SK-N-SH treated with all-trans-retinoic acid at 6 μM for 48 hours (cell line): ENCODE measurements at regions not wholly inside any gene's neighbourhood (a gene's known extent, or its start where the extent isn't known, plus 50 kb on each side); places are given as distances from the start of the nearest gene placed in this dataset.

Experiments used
- ATAC-seq: fragments of 200-7000 bp; cut with Tn5 transposase; 3 replicates; pipeline ENCODE4 v1.9.1; 2020; ENCODE audit warnings: mild to moderate bottlenecking, moderate library complexity
- ARNTL ChIP-seq: fragments of 450-650 bp; formaldehyde crosslinking; IDR thresholded peaks from 2 replicates; pipeline ENCODE4 v1.5.0; 2020; ENCODE audit warnings: low read depth, mild to moderate bottlenecking, moderate library complexity, borderline replicate concordance
- BACH2 ChIP-seq: fragments of 250-450 bp; sonication (Bioruptor Pico); IDR thresholded peaks from 2 replicates; pipeline ENCODE4 v1.9.0; 2021; ENCODE audit warnings: mild to moderate bottlenecking, borderline replicate concordance
- CREB5 ChIP-seq: fragments of 250-450 bp; sonication (Bioruptor Pico); IDR thresholded peaks from 2 replicates; pipeline ENCODE4 v1.5.1; 2020; ENCODE audit warnings: low read depth, mild to moderate bottlenecking, moderate library complexity
- CSDC2 ChIP-seq: fragments of 250-450 bp; sonication (Bioruptor Pico); IDR thresholded peaks from 2 replicates; pipeline ENCODE4 v1.5.0; 2020; ENCODE audit warnings: mild to moderate bottlenecking, moderate library complexity
- CSRNP3 ChIP-seq: fragments of 250-450 bp; sonication (Bioruptor Pico); IDR thresholded peaks from 2 replicates; pipeline ENCODE4 v1.5.1; 2021; ENCODE audit warnings: mild to moderate bottlenecking, moderate library complexity
- ESRRG ChIP-seq: fragments of 250-450 bp; sonication (Bioruptor Pico); IDR thresholded peaks from 2 replicates; pipeline ENCODE4 v1.6.1; 2021; ENCODE audit warnings: mild to moderate bottlenecking
- GLIS3 ChIP-seq: fragments of 250-450 bp; sonication (Bioruptor Pico); IDR thresholded peaks from 2 replicates; pipeline ENCODE4 v1.5.0; 2020; ENCODE audit warnings: mild to moderate bottlenecking, moderate library complexity
- OSR1 ChIP-seq: fragments of 250-450 bp; sonication (Bioruptor Pico); IDR thresholded peaks from 2 replicates; pipeline ENCODE4 v1.8.0; 2022; ENCODE audit warnings: moderate library complexity, mild to moderate bottlenecking, inconsistent platforms
- PATZ1 ChIP-seq: fragments of 250-450 bp; sonication (Bioruptor Pico); IDR thresholded peaks from 2 replicates; pipeline ENCODE4 v1.8.0; 2020; ENCODE audit warnings: mild to moderate bottlenecking, moderate library complexity, borderline replicate concordance
- POU6F1 ChIP-seq: fragments of 250-450 bp; sonication (Bioruptor Pico); IDR thresholded peaks from 2 replicates; pipeline ENCODE4 v1.8.0; 2021; ENCODE audit warnings: low read depth, mild to moderate bottlenecking, moderate library complexity, borderline replicate concordance
- PPARA ChIP-seq: fragments of 250-450 bp; sonication (Bioruptor Pico); IDR thresholded peaks from 2 replicates; pipeline ENCODE4 v1.5.0; 2020; ENCODE audit warnings: mild to moderate bottlenecking, borderline replicate concordance
- RARB ChIP-seq: fragments of 250-450 bp; sonication (Bioruptor Pico); IDR thresholded peaks from 2 replicates; pipeline ENCODE4 v1.8.0; 2021; ENCODE audit warnings: mild to moderate bottlenecking, moderate library complexity
- SNAI2 ChIP-seq: fragments of 250-450 bp; sonication (Bioruptor Pico); IDR thresholded peaks from 2 replicates; pipeline ENCODE4 v1.5.0; 2020; ENCODE audit warnings: mild to moderate bottlenecking, moderate library complexity
- TCF4 ChIP-seq: fragments of 250-450 bp; sonication (Bioruptor Pico); IDR thresholded peaks from 2 replicates; pipeline ENCODE4 v1.8.0; 2021; ENCODE audit warnings: mild to moderate bottlenecking, moderate library complexity, borderline replicate concordance
- TOX ChIP-seq: fragments of 250-450 bp; sonication (Bioruptor Pico); IDR thresholded peaks from 2 replicates; pipeline ENCODE4 v1.8.0; 2021; ENCODE audit warnings: mild to moderate bottlenecking, moderate library complexity, borderline replicate concordance
- ZC3H10 ChIP-seq: fragments of 250-450 bp; sonication (Bioruptor Pico); IDR thresholded peaks from 2 replicates; pipeline ENCODE4 v1.5.1; 2021; ENCODE audit warnings: mild to moderate bottlenecking, moderate library complexity
- ZFP3 ChIP-seq: fragments of 250-450 bp; sonication (Bioruptor Pico); IDR thresholded peaks from 2 replicates; pipeline ENCODE4 v1.5.0; 2020; ENCODE audit warnings: mild to moderate bottlenecking, moderate library complexity
- ZNF565 ChIP-seq: fragments of 450-650 bp; formaldehyde crosslinking; conservative IDR thresholded peaks from 2 replicates; pipeline ENCODE4 v1.5.0; 2020; ENCODE audit warnings: low read depth, mild to moderate bottlenecking, moderate library complexity
- ZNF70 ChIP-seq: fragments of 450-650 bp; formaldehyde crosslinking; IDR thresholded peaks from 2 replicates; pipeline ENCODE4 v1.5.0; 2020; ENCODE audit warnings: mild to moderate bottlenecking, moderate library complexity
- ZNF8 ChIP-seq: fragments of 450-650 bp; formaldehyde crosslinking; IDR thresholded peaks from 2 replicates; pipeline ENCODE4 v1.5.0; 2020; ENCODE audit warnings: mild to moderate bottlenecking, moderate library complexity
- TF ChIP-seq, protein P1 (sequence below): fragments of 250-450 bp; sonication (Bioruptor Pico); IDR thresholded peaks from 2 replicates; pipeline ENCODE4 v1.5.0; 2020; ENCODE audit warnings: mild to moderate bottlenecking, moderate library complexity

GRCh38 chr11:15880291-15880690, 476.1 kb downstream of the SOX6 start:
- no peak for TF ChIP-seq ZFP3 (CRISPR knock-in tag)
- TF ChIP-seq TOX (CRISPR knock-in tag) = no peak
- TF ChIP-seq GLIS3 (CRISPR knock-in tag) = no peak
- no peak for TF ChIP-seq ARNTL (CRISPR knock-in tag)
- no peak for TF ChIP-seq CSDC2 (CRISPR knock-in tag)
- no peak for TF ChIP-seq PATZ1
- no peak for TF ChIP-seq TCF4 (CRISPR knock-in tag)
- TF ChIP-seq SNAI2 (CRISPR knock-in tag) = no peak
- TF ChIP-seq ZC3H10 = no peak
- TF ChIP-seq CSRNP3 (CRISPR knock-in tag) = no peak
- TF ChIP-seq POU6F1 (CRISPR knock-in tag) = no peak
- TF ChIP-seq RARB = no peak
- no peak for TF ChIP-seq BACH2 (CRISPR knock-in tag)
- no peak for TF ChIP-seq ESRRG (CRISPR knock-in tag)
- TF ChIP-seq OSR1 = no peak
- TF ChIP-seq ZNF8 (CRISPR knock-in tag) = no peak
- no peak for TF ChIP-seq PPARA
- no peak for TF ChIP-seq ZNF70 (CRISPR knock-in tag)
- no peak for TF ChIP-seq CREB5 (CRISPR knock-in tag)
- no peak for TF ChIP-seq ZNF565 (CRISPR knock-in tag)
- no peak for ATAC-seq

DNA sequence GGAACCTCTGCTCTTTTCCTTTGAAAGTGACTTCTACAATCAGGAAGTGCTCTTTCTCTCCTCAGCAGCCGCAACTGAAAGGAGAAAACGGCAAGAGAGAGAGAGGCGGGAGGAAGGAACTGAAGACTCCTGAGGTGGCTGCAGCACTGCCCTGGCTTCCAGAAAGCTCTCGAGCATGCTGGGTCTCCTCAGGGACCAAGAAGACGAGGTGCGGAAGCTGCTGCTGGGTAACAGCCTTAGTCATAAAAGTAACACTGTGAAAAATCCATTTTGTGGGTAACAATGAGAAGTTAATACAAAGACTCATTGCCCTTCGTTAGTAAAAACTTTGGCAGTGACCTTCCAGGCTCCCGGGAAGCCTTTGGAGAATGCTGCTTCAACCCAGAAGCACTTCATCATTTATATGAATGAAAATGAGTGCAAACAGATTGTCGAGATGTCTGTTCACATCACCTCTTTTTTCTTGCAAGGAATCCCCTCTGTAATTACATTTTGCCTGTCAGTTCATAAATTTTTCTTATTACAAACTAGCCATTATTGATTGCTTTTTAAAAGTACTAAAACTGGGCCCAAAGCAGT, 473.4 kb downstream of the SOX6 start:
- ATAC-seq = no peak
- TF ChIP-seq ESRRG (CRISPR knock-in tag) (no peak), BACH2 (CRISPR knock-in tag) (no peak), ZNF565 (CRISPR knock-in tag) (no peak), ZC3H10 (no peak), RARB (no peak), GLIS3 (CRISPR knock-in tag) (no peak), POU6F1 (CRISPR knock-in tag) (no peak), TOX (CRISPR knock-in tag) (no peak)

DNA sequence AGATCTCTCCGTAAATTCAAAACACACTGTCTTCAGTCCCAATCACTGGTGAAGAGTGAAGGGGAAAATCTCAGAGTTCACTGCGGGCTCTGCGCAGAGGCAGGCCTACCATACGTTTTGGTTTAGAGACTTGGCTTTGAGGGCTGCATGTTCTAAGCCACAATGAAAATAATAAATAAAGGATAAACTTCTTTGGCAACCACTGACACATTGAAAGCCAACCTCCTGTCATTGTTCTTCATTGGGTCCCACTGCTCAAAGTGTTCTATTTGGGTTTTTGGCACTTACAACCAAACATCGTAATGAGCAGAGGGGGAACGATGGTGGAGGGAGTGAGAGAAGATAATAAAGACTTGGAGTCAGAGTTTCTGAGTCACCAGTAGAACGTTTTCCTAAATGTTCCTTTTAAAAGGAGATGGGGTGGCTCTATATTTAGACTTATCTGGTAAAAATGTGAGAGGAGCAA, 472.9 kb downstream of the SOX6 start:
- ATAC-seq = no peak
- no peak for TF ChIP-seq ZNF70 (CRISPR knock-in tag)
- no peak for TF ChIP-seq ZFP3 (CRISPR knock-in tag)
- TF ChIP-seq, protein P1, sequence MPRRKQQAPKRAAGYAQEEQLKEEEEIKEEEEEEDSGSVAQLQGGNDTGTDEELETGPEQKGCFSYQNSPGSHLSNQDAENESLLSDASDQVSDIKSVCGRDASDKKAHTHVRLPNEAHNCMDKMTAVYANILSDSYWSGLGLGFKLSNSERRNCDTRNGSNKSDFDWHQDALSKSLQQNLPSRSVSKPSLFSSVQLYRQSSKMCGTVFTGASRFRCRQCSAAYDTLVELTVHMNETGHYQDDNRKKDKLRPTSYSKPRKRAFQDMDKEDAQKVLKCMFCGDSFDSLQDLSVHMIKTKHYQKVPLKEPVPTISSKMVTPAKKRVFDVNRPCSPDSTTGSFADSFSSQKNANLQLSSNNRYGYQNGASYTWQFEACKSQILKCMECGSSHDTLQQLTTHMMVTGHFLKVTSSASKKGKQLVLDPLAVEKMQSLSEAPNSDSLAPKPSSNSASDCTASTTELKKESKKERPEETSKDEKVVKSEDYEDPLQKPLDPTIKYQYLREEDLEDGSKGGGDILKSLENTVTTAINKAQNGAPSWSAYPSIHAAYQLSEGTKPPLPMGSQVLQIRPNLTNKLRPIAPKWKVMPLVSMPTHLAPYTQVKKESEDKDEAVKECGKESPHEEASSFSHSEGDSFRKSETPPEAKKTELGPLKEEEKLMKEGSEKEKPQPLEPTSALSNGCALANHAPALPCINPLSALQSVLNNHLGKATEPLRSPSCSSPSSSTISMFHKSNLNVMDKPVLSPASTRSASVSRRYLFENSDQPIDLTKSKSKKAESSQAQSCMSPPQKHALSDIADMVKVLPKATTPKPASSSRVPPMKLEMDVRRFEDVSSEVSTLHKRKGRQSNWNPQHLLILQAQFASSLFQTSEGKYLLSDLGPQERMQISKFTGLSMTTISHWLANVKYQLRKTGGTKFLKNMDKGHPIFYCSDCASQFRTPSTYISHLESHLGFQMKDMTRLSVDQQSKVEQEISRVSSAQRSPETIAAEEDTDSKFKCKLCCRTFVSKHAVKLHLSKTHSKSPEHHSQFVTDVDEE (CRISPR knock-in tag) = no peak
- TF ChIP-seq TOX (CRISPR knock-in tag) = no peak
